RWPE1 (cell line): ENCODE measurements at regions not wholly inside any gene's neighbourhood (a gene's known extent, or its start where the extent isn't known, plus 50 kb on each side); places are given as distances from the start of the nearest gene placed in this dataset.

Source experiments
- CTCF ChIA-PET: fragments of 350-600 bp; sonication (Branson Sonifier 250); formaldehyde crosslinking; extraction: SDS; loops from one replicate; lab custom pipeline; 2021; lab: Yijun Ruan, JAX
- POLR2A ChIA-PET: fragments of 400-600 bp; formaldehyde crosslinking; extraction: SDS; loops from one replicate; lab custom pipeline; 2020; ENCODE audit warnings: antibody characterized with exemption; ENCODE audit not compliant: low non-redundant PET; lab: Yijun Ruan, JAX
- DNase-seq: peaks from one replicate; pipeline ENCODE4 v3.0.0; 2012; ENCODE audit warnings: low spot score
- H3K27ac ChIP-seq: fragments of 450-650 bp; 2 replicates; pipeline ENCODE4 v1.5.1; 2017
- CTCF ChIP-seq: fragments of 450-650 bp; conservative IDR thresholded peaks from 2 replicates; pipeline ENCODE4 v1.5.1; 2017; ENCODE audit warnings: low read depth, mild to moderate bottlenecking

- no peak for TF ChIP-seq CTCF
- DNase-seq = no peak
- ChIA-PET POLR2A (no interaction called here), CTCF (interaction anchor here (0.6 kb wide), 1 partner anchor 1026 kb away, joined by 3 read pairs; no protein-coding TSS in a partner anchor)
- no peak overlapping the region for H3K27ac ChIP-seq
Measured at GRCh38 chr11:70523384-70524095, 125.2 kb downstream of the CTTN start.

GRCh38 chr11:70524096-70524922 is 126.0 kb downstream of the CTTN start:
- TF ChIP-seq CTCF = no peak
- CTCF ChIA-PET = no interaction called here
- no peak for DNase-seq
- POLR2A ChIA-PET = no interaction called here
- H3K27ac ChIP-seq = no peak overlapping the region

GRCh38 chr11:70525006-70525405 is 126.7 kb downstream of the CTTN start:
- ChIA-PET CTCF (no interaction called here), POLR2A (no interaction called here)
- no peak for DNase-seq
- TF ChIP-seq CTCF = no peak
- no peak overlapping the region for H3K27ac ChIP-seq

GRCh38 chr11:70525466-70525865 is 127.1 kb downstream of the CTTN start:
- H3K27ac ChIP-seq = no peak overlapping the region
- ChIA-PET CTCF (no interaction called here), POLR2A (no interaction called here)
- no peak for TF ChIP-seq CTCF
- DNase-seq = no peak

- POLR2A ChIA-PET = no interaction called here
- no peak overlapping the region for H3K27ac ChIP-seq
- CTCF ChIA-PET = no interaction called here
- DNase-seq = no peak
- no peak for TF ChIP-seq CTCF
Measured at GRCh38 chr11:70526116-70527045, 128.1 kb downstream of the CTTN start.

- CTCF ChIA-PET = no interaction called here
- DNase-seq = no peak
- TF ChIP-seq CTCF = no peak
- H3K27ac ChIP-seq = no peak overlapping the region
- POLR2A ChIA-PET = no interaction called here
Measured at GRCh38 chr11:70527046-70527395, 128.7 kb downstream of the CTTN start.
